Activated CD8-positive, alpha-beta memory T cell treated with anti-CD3 and anti-CD28 coated beads, Interleukin-2, amount 10 ng/mL, durations not matched to agents 7 days and 5 days (primary cell): ENCODE measurements at regions not wholly inside any gene's neighbourhood (a gene's known extent, or its start where the extent isn't known, plus 50 kb on each side); places are given as distances from the start of the nearest gene placed in this dataset.

ENCODE experiments used
- ATAC-seq: fragments of 150-1000 bp; cut with Tn5 transposase; one replicate; pipeline ENCODE4 v1.10.0; 2021; ENCODE audit warnings: moderate library complexity
- CTCF ChIA-PET: fragments of 350-600 bp; sonication (Branson Sonifier 250); formaldehyde crosslinking; loops from one replicate; lab custom pipeline; 2021; ENCODE audit warnings: antibody characterized with exemption; lab: Charles Lee
- DNase-seq: peaks from one replicate; pipeline ENCODE4 v3.0.0-alpha.2; 2020
- H3K27ac Mint-ChIP-seq: one replicate; pipeline ENCODE4 v1.8.0; 2021; ENCODE audit warnings: mild to moderate bottlenecking, mixed read lengths
- H3K27me3 Mint-ChIP-seq: one replicate; pipeline ENCODE4 v1.8.0; 2021; ENCODE audit warnings: mixed read lengths
- H3K36me3 Mint-ChIP-seq: one replicate; pipeline ENCODE4 v1.8.0; 2021; ENCODE audit warnings: mild to moderate bottlenecking, mixed read lengths
- H3K4me1 Mint-ChIP-seq: one replicate; pipeline ENCODE4 v1.8.0; 2021; ENCODE audit warnings: mixed read lengths
- H3K4me3 Mint-ChIP-seq: one replicate; pipeline ENCODE4 v1.8.0; 2021; ENCODE audit warnings: mild to moderate bottlenecking, moderate library complexity, mixed read lengths
- H3K9me3 Mint-ChIP-seq: one replicate; pipeline ENCODE4 v1.8.0; 2022; ENCODE audit warnings: low read depth, mixed read lengths

DNA sequence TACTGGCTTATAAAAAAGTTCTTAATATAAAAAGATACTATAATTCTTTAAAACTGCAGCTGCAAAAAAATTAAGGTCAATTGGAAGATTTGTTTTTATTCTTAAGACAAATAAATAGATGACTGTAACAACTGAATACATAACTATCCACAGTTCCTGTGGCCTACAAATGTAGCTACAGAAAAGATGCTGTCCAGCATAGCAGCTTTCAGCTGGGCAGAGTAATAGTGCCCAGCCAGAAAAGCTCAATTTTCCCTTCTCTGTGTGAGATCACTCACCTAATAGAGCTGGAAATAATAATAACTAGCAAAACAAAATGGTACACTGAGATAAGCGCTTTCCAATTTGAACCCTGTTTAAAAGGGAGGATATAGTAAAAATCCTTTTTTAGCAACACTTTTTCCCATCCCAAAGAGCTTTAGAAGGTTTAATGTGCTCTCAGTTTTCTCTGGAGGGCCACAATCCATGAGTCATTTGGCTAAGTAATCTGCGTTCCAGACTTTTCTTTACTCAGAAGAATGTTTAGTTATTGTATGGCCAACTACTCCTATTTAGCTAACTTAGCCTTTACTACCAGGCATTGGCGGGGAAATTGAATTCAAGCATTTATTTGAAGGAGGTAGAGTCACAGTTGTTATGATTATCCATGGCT lies 158.1 kb upstream of the SLC39A10 start:
- no peak for DNase-seq
- Mint-ChIP-seq H3K4me3 (no peak overlapping the region), H3K36me3 (peaks cover 11% of the 10 kb centered on the region), H3K27me3 (no peaks in the 10 kb centered on the region), H3K27ac (no peak overlapping the region), H3K4me1 (peaks cover 22% of the 10 kb centered on the region), H3K9me3 (no peaks in the 10 kb centered on the region)
- CTCF ChIA-PET = interaction anchor here (0.6 to 2.8 kb wide), 19 partner anchors 9 to 569 kb away, joined by 3 to 33 read pairs (median 5); no protein-coding TSS in a partner anchor
- ATAC-seq = no peak

DNA sequence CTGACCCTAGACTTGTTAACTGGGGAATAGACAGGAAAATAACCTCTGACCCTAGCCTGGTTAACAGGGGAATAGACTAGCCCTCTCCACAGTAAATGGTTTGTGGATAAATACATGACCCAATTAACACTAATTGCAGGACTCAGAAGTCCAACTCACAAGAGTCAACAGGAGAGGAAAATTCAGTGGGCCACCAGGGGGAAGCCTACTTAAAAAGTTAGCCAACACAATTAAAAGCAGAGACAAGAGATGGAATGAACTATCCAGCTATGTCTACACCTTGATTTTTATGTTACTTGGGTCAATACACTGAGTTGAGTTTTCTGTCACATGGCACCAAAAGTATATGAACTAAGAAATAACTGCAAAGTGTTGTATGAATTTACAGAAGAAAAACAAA lies 158.8 kb upstream of the SLC39A10 start:
- peak; percentile 71 for DNase-seq
- H3K27ac Mint-ChIP-seq = no peak overlapping the region
- H3K4me1 Mint-ChIP-seq = peaks cover 24% of the 10 kb centered on the region
- no peaks in the 10 kb centered on the region for H3K9me3 Mint-ChIP-seq
- H3K27me3 Mint-ChIP-seq = no peaks in the 10 kb centered on the region
- peak; percentile 61 for ATAC-seq
- CTCF ChIA-PET = interaction anchor here (0.6 to 2.8 kb wide), 17 partner anchors 9 to 569 kb away, joined by 3 to 33 read pairs (median 6); no protein-coding TSS in a partner anchor
- H3K4me3 Mint-ChIP-seq = no peak overlapping the region
- peaks cover 14% of the 10 kb centered on the region for H3K36me3 Mint-ChIP-seq

DNA sequence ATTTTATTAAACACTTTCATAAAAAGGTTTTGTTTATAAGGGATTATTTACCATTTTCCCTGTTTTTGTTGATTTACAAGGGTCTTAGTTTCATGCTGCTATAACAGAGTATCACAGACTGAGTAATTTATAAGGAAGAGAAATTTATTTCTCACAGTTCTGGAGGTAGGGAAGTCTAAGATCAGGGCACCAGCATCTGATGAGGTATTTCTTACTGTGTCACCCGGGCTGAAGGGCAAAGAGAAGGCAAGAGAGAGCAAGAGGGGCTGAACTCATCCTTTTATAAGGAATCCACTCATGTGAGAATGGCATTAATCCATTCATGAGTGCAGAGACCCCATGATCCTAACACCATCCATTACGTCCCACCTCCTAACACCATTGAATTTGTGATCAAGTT lies 160.0 kb upstream of the SLC39A10 start:
- CTCF ChIA-PET = interaction anchor here (0.7 to 2.5 kb wide), 4 partner anchors 10 to 680 kb away, joined by 3 to 15 read pairs (median 8); no protein-coding TSS in a partner anchor
- H3K4me1 Mint-ChIP-seq = peaks cover 24% of the 10 kb centered on the region
- peaks cover 14% of the 10 kb centered on the region for H3K36me3 Mint-ChIP-seq
- H3K4me3 Mint-ChIP-seq = no peak overlapping the region
- ATAC-seq (no peak), DNase-seq (no peak)
- H3K27me3 Mint-ChIP-seq = no peaks in the 10 kb centered on the region
- no peaks in the 10 kb centered on the region for H3K9me3 Mint-ChIP-seq
- no peak overlapping the region for H3K27ac Mint-ChIP-seq

DNA sequence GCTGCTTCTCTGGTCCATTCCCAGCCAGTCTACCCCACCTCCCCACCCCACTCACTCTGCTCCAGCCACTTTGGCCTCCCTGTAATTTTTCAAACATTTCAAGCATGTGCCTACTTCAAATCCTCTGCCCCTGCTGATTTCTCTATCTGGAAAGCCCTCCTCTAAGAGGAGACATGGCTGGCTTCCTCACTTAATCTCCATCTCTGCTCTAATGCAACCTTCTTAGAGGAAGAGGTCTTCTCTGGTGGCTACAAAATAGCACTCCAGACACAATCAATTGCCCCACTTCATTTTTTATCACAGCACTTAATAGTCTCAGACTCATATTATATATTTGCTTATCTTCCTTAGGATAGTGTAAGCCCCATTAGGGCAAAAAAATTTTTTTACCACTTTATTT lies 161.1 kb upstream of the SLC39A10 start:
- CTCF ChIA-PET = no interaction called here
- Mint-ChIP-seq H3K9me3 (no peaks in the 10 kb centered on the region), H3K4me3 (no peak overlapping the region), H3K4me1 (peaks cover 24% of the 10 kb centered on the region), H3K27me3 (no peaks in the 10 kb centered on the region), H3K36me3 (peaks cover 13% of the 10 kb centered on the region), H3K27ac (no peak overlapping the region)
- DNase-seq = no peak
- no peak for ATAC-seq

DNA sequence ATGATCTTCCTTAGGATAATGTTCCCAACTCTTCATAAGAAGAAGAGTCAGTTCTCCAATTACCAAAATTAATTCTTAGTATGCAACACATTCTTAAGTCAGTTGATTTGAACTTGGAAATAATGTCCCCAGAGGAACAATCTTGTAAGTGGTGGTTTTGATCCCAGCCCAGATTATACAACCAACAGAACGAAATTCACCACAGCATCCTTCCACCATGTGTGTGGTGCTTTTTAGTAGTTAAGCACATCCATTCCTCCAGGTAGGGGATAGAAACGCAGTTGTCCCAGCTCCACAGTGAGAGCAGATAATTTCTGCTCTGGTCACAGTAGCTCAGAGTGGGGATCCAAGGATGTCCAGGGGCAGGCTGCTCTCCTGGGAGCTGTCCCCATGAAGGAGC lies 161.7 kb upstream of the SLC39A10 start:
- ATAC-seq = no peak

DNA sequence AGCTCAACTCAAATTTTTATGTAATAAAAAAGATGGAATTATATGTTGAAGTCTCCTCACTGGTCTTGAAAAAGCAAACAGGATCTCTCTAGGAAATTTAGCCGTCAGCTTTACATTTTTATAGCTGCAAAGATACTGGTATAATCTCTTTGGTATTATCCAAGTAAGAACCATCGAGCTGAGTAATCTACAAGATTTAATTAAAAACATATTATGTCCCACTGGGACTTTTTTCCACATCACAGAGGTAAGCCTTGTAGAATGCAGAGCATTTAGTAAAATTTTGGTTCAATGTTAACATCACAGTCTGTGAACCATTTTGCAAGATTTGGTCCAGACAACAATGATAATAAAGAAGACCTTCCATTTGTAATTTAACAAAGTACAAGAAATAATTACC lies 162.6 kb upstream of the SLC39A10 start:
- DNase-seq (no peak), ATAC-seq (no peak)
- peaks cover 3% of the 10 kb centered on the region for H3K9me3 Mint-ChIP-seq
- H3K36me3 Mint-ChIP-seq = peaks cover 13% of the 10 kb centered on the region
- no peaks in the 10 kb centered on the region for H3K27me3 Mint-ChIP-seq
- no peak overlapping the region for H3K27ac Mint-ChIP-seq
- CTCF ChIA-PET = interaction anchor here (1.3 to 1.7 kb wide), 2 partner anchors 39 to 43 kb away, joined by 5 to 6 read pairs; no protein-coding TSS in a partner anchor
- no peak overlapping the region for H3K4me3 Mint-ChIP-seq
- peaks cover 25% of the 10 kb centered on the region for H3K4me1 Mint-ChIP-seq

More for the DNA sequence above, 161.7 kb upstream of the SLC39A10 start:
- Mint-ChIP-seq H3K4me1 (peaks cover 25% of the 10 kb centered on the region), H3K4me3 (no peak overlapping the region), H3K27ac (no peak overlapping the region), H3K36me3 (peaks cover 10% of the 10 kb centered on the region), H3K9me3 (peaks cover 1% of the 10 kb centered on the region), H3K27me3 (no peaks in the 10 kb centered on the region)
- CTCF ChIA-PET = no interaction called here
- no peak for DNase-seq

DNA sequence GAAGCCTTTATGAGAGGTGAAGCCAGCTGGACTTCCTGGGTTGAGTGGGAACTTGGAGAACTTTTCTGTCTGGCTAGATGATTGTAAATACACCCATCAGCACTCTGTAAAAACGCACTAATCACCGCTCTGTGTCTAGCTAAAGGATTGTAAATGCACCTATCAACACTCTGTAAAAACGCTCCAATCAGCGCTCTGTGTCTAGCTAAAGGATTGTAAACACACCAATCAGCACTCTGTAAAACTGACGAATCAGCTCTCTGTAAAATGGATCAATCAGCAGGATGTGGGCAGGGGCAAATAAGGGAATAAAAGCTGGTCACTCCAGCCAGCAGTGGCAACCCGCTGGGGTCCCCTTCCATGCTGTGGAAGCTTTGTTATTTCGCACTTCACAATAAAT lies 163.6 kb upstream of the SLC39A10 start:
- Mint-ChIP-seq H3K4me3 (no peak overlapping the region), H3K9me3 (peaks cover 3% of the 10 kb centered on the region), H3K27me3 (no peaks in the 10 kb centered on the region), H3K36me3 (peaks cover 15% of the 10 kb centered on the region), H3K4me1 (peaks cover 28% of the 10 kb centered on the region), H3K27ac (no peak overlapping the region)
- DNase-seq = no peak
- ATAC-seq = no peak
- CTCF ChIA-PET = interaction anchor here (1.0 to 1.7 kb wide), 4 partner anchors 19 to 166 kb away, joined by 3 to 6 read pairs (median 5); no protein-coding TSS in a partner anchor

DNA sequence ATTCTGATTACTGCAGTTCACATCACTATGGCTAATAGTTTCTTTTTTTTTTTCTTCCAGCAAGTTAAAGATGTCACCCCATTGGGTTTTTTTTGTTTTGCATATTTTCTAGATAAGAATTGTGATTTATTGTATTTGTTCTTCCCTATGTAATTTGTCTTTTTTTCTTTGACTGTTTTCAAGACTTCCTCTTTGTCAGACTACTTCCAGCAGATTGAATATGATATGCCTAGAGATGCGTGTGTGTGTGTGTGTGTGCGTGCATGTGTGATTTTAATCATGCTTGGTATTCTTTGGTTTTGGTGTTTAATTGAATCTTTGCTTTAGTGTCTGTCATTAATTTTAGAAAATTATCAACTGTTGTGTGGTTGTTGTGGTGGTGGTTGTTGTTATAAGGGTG lies 166.7 kb upstream of the SLC39A10 start:
- H3K27ac Mint-ChIP-seq = no peak overlapping the region
- DNase-seq = no peak
- no peak for ATAC-seq
- H3K27me3 Mint-ChIP-seq = no peaks in the 10 kb centered on the region
- no peak overlapping the region for H3K4me3 Mint-ChIP-seq
- H3K9me3 Mint-ChIP-seq = peaks cover 3% of the 10 kb centered on the region
- peaks cover 21% of the 10 kb centered on the region for H3K36me3 Mint-ChIP-seq
- H3K4me1 Mint-ChIP-seq = peaks cover 37% of the 10 kb centered on the region
- CTCF ChIA-PET = interaction anchor here (1.0 to 1.8 kb wide), 3 partner anchors 9 to 44 kb away, joined by 3 to 4 read pairs (median 3); no protein-coding TSS in a partner anchor

DNA sequence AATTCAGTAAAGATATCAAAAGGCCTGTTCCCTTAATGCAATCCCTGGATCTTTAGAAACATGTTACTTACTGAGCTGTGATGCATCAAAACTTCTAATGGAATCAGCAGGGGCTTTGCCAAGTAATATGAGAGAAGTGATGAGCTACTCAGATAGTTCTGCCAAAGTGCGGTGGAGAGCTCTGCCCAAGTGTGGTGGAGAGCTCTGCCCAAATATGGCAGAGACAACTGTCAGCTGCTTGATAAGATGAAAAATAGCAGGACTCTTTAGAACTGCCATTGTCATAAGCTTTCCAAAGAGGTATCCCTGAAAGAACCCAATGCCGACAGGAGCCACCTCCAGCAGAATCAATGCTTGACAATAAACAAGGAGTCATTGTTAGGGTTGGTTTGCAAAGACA lies 167.9 kb upstream of the SLC39A10 start:
- ATAC-seq (no peak), DNase-seq (no peak)
- no peak overlapping the region for H3K4me3 Mint-ChIP-seq
- CTCF ChIA-PET = interaction anchor here (0.9 to 2.1 kb wide), 3 partner anchors 9 to 43 kb away, joined by 3 to 8 read pairs (median 4); no protein-coding TSS in a partner anchor
- H3K9me3 Mint-ChIP-seq = peaks cover 9% of the 10 kb centered on the region
- peaks cover 38% of the 10 kb centered on the region for H3K4me1 Mint-ChIP-seq
- H3K27me3 Mint-ChIP-seq = no peaks in the 10 kb centered on the region
- peaks cover 28% of the 10 kb centered on the region for H3K36me3 Mint-ChIP-seq
- H3K27ac Mint-ChIP-seq = no peak overlapping the region

DNA sequence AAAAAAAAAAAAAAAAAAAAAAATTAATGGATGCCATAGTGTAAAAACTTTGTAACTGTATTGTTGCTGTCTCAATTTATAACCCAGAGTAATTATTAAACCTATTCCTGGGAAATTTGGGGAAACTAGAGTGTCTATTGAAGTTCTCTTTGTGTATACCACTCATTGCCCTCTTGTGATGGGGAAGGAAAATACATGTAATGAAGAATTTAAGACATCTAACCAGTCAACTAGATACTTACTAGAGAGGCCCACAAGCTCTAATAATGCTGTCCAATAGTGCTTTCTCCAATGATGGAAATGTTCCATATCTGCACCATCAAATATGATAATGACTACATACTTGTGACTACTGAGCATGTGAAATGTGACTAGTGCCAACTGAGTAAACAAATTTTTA lies 168.5 kb upstream of the SLC39A10 start:
- no peak for ATAC-seq
- no peak overlapping the region for H3K27ac Mint-ChIP-seq
- DNase-seq = no peak
- H3K4me1 Mint-ChIP-seq = peaks cover 38% of the 10 kb centered on the region
- no peaks in the 10 kb centered on the region for H3K27me3 Mint-ChIP-seq
- H3K36me3 Mint-ChIP-seq = peaks cover 29% of the 10 kb centered on the region
- H3K9me3 Mint-ChIP-seq = peaks cover 9% of the 10 kb centered on the region
- no peak overlapping the region for H3K4me3 Mint-ChIP-seq
- CTCF ChIA-PET = interaction anchor here (0.9 to 2.1 kb wide), 2 partner anchors 9 to 44 kb away, joined by 3 to 8 read pairs; no protein-coding TSS in a partner anchor

DNA sequence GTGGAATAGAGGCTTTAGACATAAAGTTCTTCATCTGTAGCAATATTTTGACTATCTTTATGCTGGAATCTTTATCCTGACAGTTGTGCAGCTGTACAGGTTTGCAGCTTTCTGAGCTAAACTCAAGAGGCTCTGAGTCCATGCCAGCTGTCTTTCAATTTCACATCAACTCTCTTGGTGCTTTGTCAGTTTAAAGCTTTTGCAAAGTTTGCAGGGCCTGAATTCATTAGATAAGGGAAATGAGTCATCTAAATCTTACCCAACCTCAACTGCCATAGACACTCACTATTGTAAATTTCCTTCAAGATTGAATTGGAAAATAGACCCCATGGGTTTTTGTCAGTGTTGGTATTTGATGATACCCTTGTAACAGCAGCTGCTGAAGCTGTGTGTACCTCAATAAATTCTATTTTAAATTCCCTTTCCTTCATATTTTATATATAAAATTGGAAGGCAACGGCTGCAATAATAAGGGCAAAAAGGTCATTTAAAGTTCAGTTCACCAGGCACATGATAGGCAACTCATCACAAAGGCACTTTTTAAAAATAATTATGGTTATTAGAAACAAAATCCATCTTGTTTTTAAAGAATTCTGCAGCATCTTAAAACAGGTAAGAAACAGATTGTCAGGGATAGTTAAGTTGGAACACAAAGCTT lies 169.9 kb upstream of the SLC39A10 start:
- no peaks in the 10 kb centered on the region for H3K27me3 Mint-ChIP-seq
- CTCF ChIA-PET = interaction anchor here (1.0 to 1.8 kb wide), 5 partner anchors 9 to 173 kb away, joined by 3 to 8 read pairs (median 4); no protein-coding TSS in a partner anchor
- peaks cover 32% of the 10 kb centered on the region for H3K36me3 Mint-ChIP-seq
- peak overlapping the region; percentile 51 for H3K4me3 Mint-ChIP-seq
- H3K27ac Mint-ChIP-seq = peak overlapping the region; percentile 86
- peak; percentile 89 for ATAC-seq
- peaks cover 36% of the 10 kb centered on the region for H3K4me1 Mint-ChIP-seq
- peaks cover 10% of the 10 kb centered on the region for H3K9me3 Mint-ChIP-seq
- DNase-seq = peak; percentile 58

DNA sequence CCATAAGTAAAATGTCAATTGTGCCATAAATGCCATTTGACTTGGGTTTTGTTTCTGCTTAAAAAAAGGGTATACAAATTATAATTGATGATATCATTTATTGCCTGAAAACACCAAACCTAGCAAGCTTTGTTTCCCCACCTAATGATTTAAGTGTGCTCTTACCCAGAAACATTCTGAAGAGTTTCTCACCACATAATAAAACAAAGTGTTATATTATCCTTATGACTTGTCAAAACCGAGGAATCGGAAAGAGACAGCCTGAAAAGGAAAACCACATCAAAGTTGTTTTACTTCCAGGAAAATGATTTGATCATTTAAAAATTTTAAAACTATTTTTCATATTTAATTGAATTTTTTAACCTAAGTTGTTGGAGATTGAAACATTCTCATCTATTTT lies 170.5 kb upstream of the SLC39A10 start:
- peak overlapping the region; percentile 22 for H3K4me3 Mint-ChIP-seq
- peaks cover 36% of the 10 kb centered on the region for H3K4me1 Mint-ChIP-seq
- H3K9me3 Mint-ChIP-seq = peaks cover 10% of the 10 kb centered on the region
- DNase-seq (no peak), ATAC-seq (peak; percentile 69)
- peaks cover 32% of the 10 kb centered on the region for H3K36me3 Mint-ChIP-seq
- H3K27ac Mint-ChIP-seq = peak overlapping the region; percentile 86
- CTCF ChIA-PET = interaction anchor here (1.0 to 1.8 kb wide), 5 partner anchors 9 to 174 kb away, joined by 3 to 8 read pairs (median 4); no protein-coding TSS in a partner anchor
- H3K27me3 Mint-ChIP-seq = no peaks in the 10 kb centered on the region

DNA sequence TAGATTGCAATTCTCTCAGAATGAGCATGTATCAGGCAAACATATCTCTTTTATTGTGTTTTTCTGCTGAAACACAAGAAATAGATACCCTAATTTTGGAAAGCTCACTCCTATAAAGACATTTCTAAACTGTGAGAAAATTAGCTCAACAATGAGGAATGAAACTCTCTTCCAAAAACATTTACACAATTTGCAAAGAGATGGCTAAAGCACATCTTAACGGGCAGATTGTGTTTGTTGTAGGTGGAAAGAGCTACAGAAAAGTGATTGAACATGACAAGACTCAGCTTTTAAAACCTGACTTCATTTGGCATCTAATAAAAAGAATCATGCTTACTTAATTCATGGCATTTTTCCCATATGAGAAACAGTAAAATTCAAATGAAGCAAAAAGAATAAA lies 175.0 kb upstream of the SLC39A10 start:
- peaks cover 42% of the 10 kb centered on the region for H3K36me3 Mint-ChIP-seq
- no peak for ATAC-seq
- H3K9me3 Mint-ChIP-seq = peaks cover 20% of the 10 kb centered on the region
- H3K4me3 Mint-ChIP-seq = no peak overlapping the region
- CTCF ChIA-PET = interaction anchor here (1.5 to 2.2 kb wide), 2 partner anchors 12 to 21 kb away, joined by 3 to 5 read pairs; no protein-coding TSS in a partner anchor
- peaks cover 42% of the 10 kb centered on the region for H3K4me1 Mint-ChIP-seq
- no peak for DNase-seq
- no peaks in the 10 kb centered on the region for H3K27me3 Mint-ChIP-seq
- H3K27ac Mint-ChIP-seq = no peak overlapping the region
